ENCODE measurements at regions not wholly inside any gene's neighbourhood (a gene's known extent, or its start where the extent isn't known, plus 50 kb on each side); places are given as distances from the start of the nearest gene placed in this dataset.

DNA sequence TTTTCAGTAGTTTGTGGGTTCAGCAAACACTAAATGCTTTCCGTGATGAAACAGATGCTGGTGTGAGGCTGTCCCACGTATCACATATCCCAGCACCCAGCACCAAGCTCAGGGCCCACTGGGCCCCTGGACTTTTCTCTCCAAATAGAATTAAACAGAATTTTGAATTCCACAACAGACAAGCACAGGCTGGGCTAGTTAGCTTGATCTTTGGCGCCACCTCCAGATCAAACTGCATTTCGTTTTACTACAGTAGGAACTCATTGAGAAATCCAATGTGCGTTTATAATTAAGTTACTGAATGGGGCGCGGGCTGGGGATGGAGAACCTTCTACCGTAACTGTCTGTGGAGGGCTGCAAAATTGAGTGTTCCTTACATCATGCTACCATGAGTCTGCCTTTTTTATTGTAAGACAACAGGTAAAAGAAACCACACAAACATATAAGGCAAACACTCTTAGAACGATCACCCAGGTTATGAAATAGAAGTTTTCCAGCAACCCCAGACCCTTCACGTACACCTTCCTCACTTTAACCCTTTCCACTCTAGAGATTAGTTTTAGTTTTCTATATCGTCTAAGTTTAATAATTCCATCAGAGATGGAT lies 107.8 kb downstream of the ZFP64 start:
- H3K27ac ChIP-seq: no peak overlapping the region
- TF ChIP-seq, protein P1, sequence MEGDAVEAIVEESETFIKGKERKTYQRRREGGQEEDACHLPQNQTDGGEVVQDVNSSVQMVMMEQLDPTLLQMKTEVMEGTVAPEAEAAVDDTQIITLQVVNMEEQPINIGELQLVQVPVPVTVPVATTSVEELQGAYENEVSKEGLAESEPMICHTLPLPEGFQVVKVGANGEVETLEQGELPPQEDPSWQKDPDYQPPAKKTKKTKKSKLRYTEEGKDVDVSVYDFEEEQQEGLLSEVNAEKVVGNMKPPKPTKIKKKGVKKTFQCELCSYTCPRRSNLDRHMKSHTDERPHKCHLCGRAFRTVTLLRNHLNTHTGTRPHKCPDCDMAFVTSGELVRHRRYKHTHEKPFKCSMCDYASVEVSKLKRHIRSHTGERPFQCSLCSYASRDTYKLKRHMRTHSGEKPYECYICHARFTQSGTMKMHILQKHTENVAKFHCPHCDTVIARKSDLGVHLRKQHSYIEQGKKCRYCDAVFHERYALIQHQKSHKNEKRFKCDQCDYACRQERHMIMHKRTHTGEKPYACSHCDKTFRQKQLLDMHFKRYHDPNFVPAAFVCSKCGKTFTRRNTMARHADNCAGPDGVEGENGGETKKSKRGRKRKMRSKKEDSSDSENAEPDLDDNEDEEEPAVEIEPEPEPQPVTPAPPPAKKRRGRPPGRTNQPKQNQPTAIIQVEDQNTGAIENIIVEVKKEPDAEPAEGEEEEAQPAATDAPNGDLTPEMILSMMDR (conservative IDR thresholded peaks at IDR 0.05): peak; percentile 80
- no peak for TF ChIP-seq ZFX (IDR thresholded peaks at IDR 0.05)

DNA sequence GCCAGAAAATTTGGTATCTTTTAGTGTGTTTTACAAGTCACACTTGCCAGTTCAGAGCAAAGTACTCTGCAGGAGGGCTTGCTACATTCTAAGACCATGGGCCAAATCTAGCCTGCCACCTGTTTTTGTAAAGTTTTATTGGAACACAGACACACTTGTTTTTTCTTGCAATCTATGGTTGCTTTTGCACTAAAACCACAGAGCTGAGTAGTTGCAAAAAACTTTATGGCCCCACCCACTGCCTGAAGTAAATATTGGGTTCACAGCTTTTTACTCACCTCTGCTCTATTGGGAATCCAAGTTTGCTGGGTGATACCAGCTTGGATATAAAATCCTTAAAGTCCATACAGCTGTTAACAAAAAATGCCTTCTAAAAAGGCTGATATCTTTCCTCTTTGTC lies 109.0 kb downstream of the ZFP64 start:
- TF ChIP-seq ZFX (IDR thresholded peaks at IDR 0.05): no peak
- TF ChIP-seq, protein P1 (conservative IDR thresholded peaks at IDR 0.05): no peak
- H3K27ac ChIP-seq: no peak overlapping the region

DNA sequence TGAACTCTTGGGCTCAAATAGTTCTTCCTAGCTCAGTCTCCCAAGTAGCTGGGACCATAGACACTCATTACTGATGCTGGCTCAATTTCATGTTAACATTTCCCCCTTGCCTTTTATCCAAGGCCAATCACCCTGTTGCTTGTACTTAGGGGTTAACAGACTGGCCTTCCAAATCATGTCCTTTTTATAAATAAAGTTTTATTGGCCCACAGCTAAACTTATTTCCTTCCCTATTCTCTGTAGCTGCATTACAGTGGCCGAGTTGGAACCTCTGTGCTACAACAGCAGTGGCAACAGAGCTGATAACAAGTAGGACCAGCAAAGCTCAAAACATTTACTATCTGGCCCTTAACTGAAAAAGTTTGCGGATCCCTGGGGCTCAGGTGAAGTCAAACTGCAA lies 109.8 kb downstream of the ZFP64 start:
- no peak overlapping the region for H3K27ac ChIP-seq
- TF ChIP-seq, protein P1 (conservative IDR thresholded peaks at IDR 0.05): no peak
- no peak for TF ChIP-seq ZFX (IDR thresholded peaks at IDR 0.05)

DNA sequence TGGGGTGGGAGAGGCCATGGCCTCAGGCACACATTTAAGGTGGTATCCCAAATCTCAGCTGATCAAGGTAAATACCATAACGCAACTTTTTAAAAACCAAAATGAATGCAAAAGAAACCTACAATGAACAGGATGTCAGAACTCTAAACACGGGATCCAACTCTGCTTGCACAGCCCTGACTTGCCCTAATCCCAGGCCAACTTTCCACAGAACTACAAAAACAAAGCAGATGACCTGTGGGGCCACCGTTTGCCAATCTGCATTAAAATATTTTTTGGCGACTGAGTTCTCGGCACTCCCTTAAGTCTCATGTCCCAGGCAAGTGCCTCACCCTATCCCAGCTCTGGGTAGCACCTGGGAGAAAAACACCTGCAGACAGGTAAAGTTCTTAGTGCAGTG lies 110.5 kb downstream of the ZFP64 start:
- TF ChIP-seq ZFX (IDR thresholded peaks at IDR 0.05): no peak
- TF ChIP-seq, protein P1 (conservative IDR thresholded peaks at IDR 0.05): no peak
- no peak overlapping the region for H3K27ac ChIP-seq

DNA sequence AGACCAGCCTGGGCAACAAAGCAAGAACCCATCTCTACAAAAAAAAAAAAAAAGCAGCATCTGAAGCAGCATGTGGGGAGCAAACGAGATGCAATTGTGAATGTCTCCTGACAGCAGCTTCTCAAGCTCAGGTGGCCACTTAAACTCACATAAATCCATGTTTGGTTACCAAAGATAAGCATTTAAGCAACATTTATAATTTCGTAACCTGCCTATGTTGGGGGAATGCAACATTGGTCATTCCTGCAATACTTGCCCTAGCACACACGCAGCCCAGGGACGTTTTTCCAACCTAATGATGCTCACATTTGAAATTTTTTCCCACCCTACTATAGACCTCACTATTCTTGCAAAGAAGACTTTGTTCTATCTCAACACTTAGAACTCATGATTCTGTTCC lies 113.3 kb downstream of the ZFP64 start:
- no peak for TF ChIP-seq ZFX (IDR thresholded peaks at IDR 0.05)
- TF ChIP-seq, protein P1 (conservative IDR thresholded peaks at IDR 0.05): no peak
- H3K27ac ChIP-seq: no peak overlapping the region

DNA sequence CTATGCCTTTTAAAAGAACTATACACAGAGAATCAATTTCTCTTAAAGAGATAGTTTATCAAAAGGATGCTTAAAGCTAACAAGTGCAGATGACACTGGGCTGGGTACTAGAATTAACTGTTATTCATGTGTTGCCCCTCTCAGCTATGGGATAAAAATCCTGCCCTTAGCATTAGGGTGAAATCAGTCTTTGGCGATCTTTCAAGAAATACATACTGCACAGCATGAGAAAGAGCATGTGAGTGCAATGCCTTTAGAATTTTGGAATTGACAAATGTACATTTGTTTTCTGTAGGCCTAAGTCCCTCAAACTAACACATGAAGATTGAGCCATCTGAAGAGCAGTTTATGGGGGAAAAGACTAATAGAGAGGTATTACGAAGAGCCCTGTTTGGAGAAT lies 115.4 kb downstream of the ZFP64 start:
- TF ChIP-seq, protein P1 (conservative IDR thresholded peaks at IDR 0.05): no peak
- no peak for TF ChIP-seq ZFX (IDR thresholded peaks at IDR 0.05)
- no peak overlapping the region for H3K27ac ChIP-seq

DNA sequence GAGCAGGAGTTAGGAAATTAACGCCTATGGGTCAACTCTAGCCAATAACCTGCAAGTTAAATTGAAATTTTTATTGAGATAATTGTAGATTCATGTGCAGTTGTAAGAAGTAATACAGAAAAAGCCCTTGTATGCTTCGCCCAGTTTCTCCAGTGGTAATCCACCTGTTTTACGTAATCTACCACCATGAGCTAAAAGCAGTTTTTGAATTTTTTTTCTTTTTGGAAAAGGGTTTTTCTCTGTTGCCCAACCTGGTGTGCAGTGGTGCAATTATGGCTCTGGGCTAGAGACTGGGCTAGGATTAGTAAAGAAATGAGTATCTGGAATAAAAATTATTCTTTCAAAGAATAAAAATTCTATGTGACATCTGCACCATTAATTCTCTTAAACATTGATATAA lies 116.2 kb downstream of the ZFP64 start:
- H3K27ac ChIP-seq: no peak overlapping the region
- TF ChIP-seq, protein P1 (conservative IDR thresholded peaks at IDR 0.05): no peak
- no peak for TF ChIP-seq ZFX (IDR thresholded peaks at IDR 0.05)

All from C4-2B (cell line).